HEK293 (cell line): ENCODE measurements at regions not wholly inside any gene's neighbourhood (a gene's known extent, or its start where the extent isn't known, plus 50 kb on each side); places are given as distances from the start of the nearest gene placed in this dataset.

Source experiments
- CTCF ChIA-PET: fragments of 350-600 bp; formaldehyde crosslinking; extraction: SDS; loops from one replicate; lab custom pipeline; 2021; ENCODE audit warnings: antibody characterized with exemption; lab: Yijun Ruan, JAX
- POLR2A ChIA-PET: fragments of 300-600 bp; formaldehyde crosslinking; extraction: SDS; loops from one replicate; lab custom pipeline; 2020; ENCODE audit warnings: antibody characterized with exemption, inconsistent platforms; lab: Yijun Ruan, JAX
- H3K27ac ChIP-seq: fragments of 200-500 bp; sonication (Bioruptor generic); 2 replicates; pipeline ENCODE4 v1.5.1; 2014; ENCODE audit warnings: low read depth, low read length, control low read depth, inconsistent platforms; ENCODE audit errors: extremely low read depth
- H3K36me3 ChIP-seq, 2 experiments: fragments of 200-500 bp in 1 of 2; sonication (Bioruptor generic) in 1 of 2; 1 replicate in 1 of 2; 2 replicates in 1 of 2; pipeline ENCODE4 v1.5.1; 2014 to 2017; ENCODE audit warnings: inconsistent platforms in 2 of 2, low read length in 2 of 2; ENCODE audit not compliant: control insufficient read depth in 2 of 2, insufficient read depth in 1 of 2
- H3K4me1 ChIP-seq: fragments of 200-500 bp; sonication (Bioruptor generic); 2 replicates; pipeline ENCODE4 v1.5.1; 2014; ENCODE audit warnings: mild to moderate bottlenecking, low read length, inconsistent platforms; ENCODE audit not compliant: control insufficient read depth, insufficient read depth
- H3K4me3 ChIP-seq: 2 replicates; pipeline ENCODE4 v1.5.1; 2011; ENCODE audit warnings: low read depth, mild to moderate bottlenecking, control low read depth, low read length, moderate library complexity
- H3K9me3 ChIP-seq: fragments of 200-500 bp; sonication (Bioruptor generic); 2 replicates; pipeline ENCODE4 v1.5.1; 2014; ENCODE audit warnings: low read depth, low read length, inconsistent platforms; ENCODE audit not compliant: control insufficient read depth, insufficient read depth
- BCL6B ChIP-seq: fragments of 450-650 bp; formaldehyde crosslinking; IDR thresholded peaks from 2 replicates; pipeline ENCODE4 v1.5.1; 2017; ENCODE audit warnings: missing biosample characterization, missing genetic modification characterization
- GLIS1 ChIP-seq: fragments of 450-650 bp; formaldehyde crosslinking; IDR thresholded peaks from 2 replicates; pipeline ENCODE4 v1.5.1; 2016; ENCODE audit warnings: missing biosample characterization, missing genetic modification characterization
- SETDB1 ChIP-seq: IDR thresholded peaks from one replicate; pipeline ENCODE4 v1.6.1; 2017; ENCODE audit warnings: mild to moderate bottlenecking, low read length, moderate library complexity, mixed read lengths; ENCODE audit not compliant: insufficient read length
- ZNF133 ChIP-seq: fragments of 450-650 bp; formaldehyde crosslinking; IDR thresholded peaks from 2 replicates; pipeline ENCODE4 v1.5.1; 2016; ENCODE audit warnings: missing biosample characterization, missing genetic modification characterization
- ZNF202 ChIP-seq: fragments of 450-650 bp; formaldehyde crosslinking; IDR thresholded peaks from 2 replicates; pipeline ENCODE4 v1.5.1; 2016; ENCODE audit warnings: missing biosample characterization, missing genetic modification characterization, borderline replicate concordance
- ZNF23 ChIP-seq: fragments of 450-650 bp; formaldehyde crosslinking; IDR thresholded peaks from 2 replicates; pipeline ENCODE4 v1.5.1; 2016; ENCODE audit warnings: missing biosample characterization, missing genetic modification characterization, borderline replicate concordance
- ZNF280D ChIP-seq: fragments of 450-650 bp; formaldehyde crosslinking; IDR thresholded peaks from 2 replicates; pipeline ENCODE4 v1.5.1; 2016; ENCODE audit warnings: missing biosample characterization, missing genetic modification characterization
- ZNF449 ChIP-seq: fragments of 450-650 bp; formaldehyde crosslinking; IDR thresholded peaks from 2 replicates; pipeline ENCODE4 v1.5.1; 2017; ENCODE audit warnings: missing biosample characterization, mild to moderate bottlenecking, missing genetic modification characterization, moderate library complexity
- ZNF530 ChIP-seq: fragments of 450-650 bp; formaldehyde crosslinking; IDR thresholded peaks from 2 replicates; pipeline ENCODE4 v1.5.1; 2016; ENCODE audit warnings: low read depth, missing biosample characterization, missing genetic modification characterization
- ZNF768 ChIP-seq: fragments of 450-650 bp; formaldehyde crosslinking; IDR thresholded peaks from 2 replicates; pipeline ENCODE4 v1.5.1; 2018; ENCODE audit warnings: missing biosample characterization, mild to moderate bottlenecking, missing genetic modification characterization

- no peak for TF ChIP-seq BCL6B (tag by site-specific recombination)
- TF ChIP-seq ZNF530 (tag by site-specific recombination): no peak
- no peak for TF ChIP-seq GLIS1 (tag by site-specific recombination)
These were observed 945.6 kb downstream of the MCTP2 start (continued) for GRCh38 chr15:95176794-95177577.

- no peaks in the 10 kb centered on the region for H3K4me1 ChIP-seq
- TF ChIP-seq ZNF133 (tag by site-specific recombination) (peak; percentile 95), ZNF23 (tag by site-specific recombination) (no peak), SETDB1 (peak; percentile 54)
- no peaks in the 10 kb centered on the region for H3K36me3 ChIP-seq
- POLR2A ChIA-PET: no interaction called here
- peaks cover 2% of the 10 kb centered on the region for H3K9me3 ChIP-seq
- H3K4me3 ChIP-seq: no peak overlapping the region
- no peak overlapping the region for H3K27ac ChIP-seq
- CTCF ChIA-PET: interaction anchor here (0.7 to 1.0 kb wide), 2 partner anchors 79 to 155 kb away, joined by 3 to 6 read pairs; no protein-coding TSS in a partner anchor
These were observed 949.2 kb downstream of the MCTP2 start for GRCh38 chr15:95180530-95180929.

GRCh38 chr15:95182091-95182490 lies 950.7 kb downstream of the MCTP2 start:
- POLR2A ChIA-PET: no interaction called here

More at GRCh38 chr15:95182091-95182490, 950.7 kb downstream of the MCTP2 start:
- H3K4me1 ChIP-seq: no peaks in the 10 kb centered on the region
- no peak overlapping the region for H3K4me3 ChIP-seq
- no peak for TF ChIP-seq ZNF202 (tag by site-specific recombination)
- TF ChIP-seq ZNF768 (tag by site-specific recombination): no peak
- TF ChIP-seq ZNF449 (tag by site-specific recombination): no peak
- TF ChIP-seq ZNF280D (tag by site-specific recombination): no peak
- no peak overlapping the region for H3K27ac ChIP-seq
- H3K36me3 ChIP-seq: no peaks in the 10 kb centered on the region
- H3K9me3 ChIP-seq: peaks cover 2% of the 10 kb centered on the region
- CTCF ChIA-PET: no interaction called here
